ENCODE measurements at regions not wholly inside any gene's neighbourhood (a gene's known extent, or its start where the extent isn't known, plus 50 kb on each side); places are given as distances from the start of the nearest gene placed in this dataset.

GRCh38 chr1:84758476-84758875 is 68.2 kb upstream of the SSX2IP start:
- DNase-seq (ENCODE audit: low spot score) (no peak), ATAC-seq (no peak)
- H3K4me1 Mint-ChIP-seq: peaks cover 45% of the 10 kb centered on the region
- ChIA-PET POLR2A (no interaction called here), CTCF (interaction anchor here (1.0 to 5.2 kb wide), 11 partner anchors 14 to 177 kb away, joined by 3 to 44 read pairs (median 4); no protein-coding TSS in a partner anchor)
- no peaks in the 10 kb centered on the region for H3K36me3 Mint-ChIP-seq
- no peak for TF ChIP-seq E2F5 (CRISPR knock-in tag; IDR thresholded peaks at IDR 0.05)
- TF ChIP-seq GABPB1 (CRISPR knock-in tag; IDR thresholded peaks at IDR 0.05): no peak
- no peak for TF ChIP-seq ATF1 (CRISPR knock-in tag; IDR thresholded peaks at IDR 0.05)
- no peak for TF ChIP-seq ZNF423 (CRISPR knock-in tag; IDR thresholded peaks at IDR 0.05)
- TF ChIP-seq ZNF121 (CRISPR knock-in tag; IDR thresholded peaks at IDR 0.05): no peak
- TF ChIP-seq ERG (CRISPR knock-in tag; IDR thresholded peaks at IDR 0.05): no peak
- TF ChIP-seq SMAD4 (CRISPR knock-in tag; IDR thresholded peaks at IDR 0.05): no peak
- no peak for TF ChIP-seq ZMAT4 (CRISPR knock-in tag; IDR thresholded peaks at IDR 0.05)
- TF ChIP-seq ZNF219 (CRISPR knock-in tag; IDR thresholded peaks at IDR 0.05; ENCODE audit: borderline replicate concordance): no peak
- no peak for TF ChIP-seq RELA (CRISPR knock-in tag; IDR thresholded peaks at IDR 0.05; ENCODE audit: borderline replicate concordance)
- TF ChIP-seq MLX (CRISPR knock-in tag; IDR thresholded peaks at IDR 0.05): no peak
- no peak for TF ChIP-seq AR (CRISPR knock-in tag; IDR thresholded peaks at IDR 0.05)
- TF ChIP-seq IRF1 (CRISPR knock-in tag; IDR thresholded peaks at IDR 0.05): no peak
- no peak for TF ChIP-seq STAT6 (CRISPR knock-in tag; conservative IDR thresholded peaks at IDR 0.05; ENCODE audit: low read depth)
- no peak for TF ChIP-seq ATF2 (CRISPR knock-in tag; IDR thresholded peaks at IDR 0.05; ENCODE audit: borderline replicate concordance, low read depth)
- H3K9me3 Mint-ChIP-seq: no peaks in the 10 kb centered on the region
- no peak overlapping the region for H3K4me3 Mint-ChIP-seq
- no peak overlapping the region for H3K27ac Mint-ChIP-seq
- H3K27me3 Mint-ChIP-seq (ENCODE audit: low read depth): no peaks in the 10 kb centered on the region; the same call in 1 of the 2 replicates

Data from WTC11 (cell line).